M059J (cell line): ENCODE measurements at regions not wholly inside any gene's neighbourhood (a gene's known extent, or its start where the extent isn't known, plus 50 kb on each side); places are given as distances from the start of the nearest gene placed in this dataset.
"Not testable (repeated sequence)": the region's sequence is repeated elsewhere in the genome, so short reads cannot be mapped to it uniquely, and the experiment has no call there.

Experiments
- DNase-seq: peaks from one replicate; pipeline ENCODE4 v3.0.0-alpha.2; 2012; ENCODE audit warnings: low read depth

GRCh38 chr2:154507186-154507585 lies 191.3 kb upstream of the KCNJ3 start:
- no peak for DNase-seq

GRCh38 chr2:154518872-154519271 lies 179.6 kb upstream of the KCNJ3 start:
- no peak for DNase-seq

GRCh38 chr2:154520951-154521350 lies 177.5 kb upstream of the KCNJ3 start:
- DNase-seq: not testable (repeated sequence)

DNA sequence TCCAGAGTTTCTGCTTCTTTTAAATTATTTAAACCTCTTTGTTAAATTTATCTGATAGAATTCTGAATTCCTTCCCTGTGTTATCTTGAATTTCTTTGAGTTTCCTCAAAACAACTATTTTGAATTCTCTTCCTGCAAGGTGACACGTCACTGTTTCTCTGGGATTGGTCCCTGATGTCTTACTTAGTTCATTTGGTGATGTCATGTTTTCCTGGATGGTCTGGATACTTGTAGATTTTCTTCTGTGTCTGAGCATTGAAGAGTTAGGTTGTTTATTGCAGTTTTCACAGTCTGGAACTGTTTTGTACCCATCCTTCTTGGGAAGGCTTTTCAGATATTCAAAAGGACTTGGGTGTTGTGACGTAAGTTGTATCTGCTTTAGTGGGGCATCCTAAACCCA lies 172.3 kb upstream of the KCNJ3 start:
- no peak for DNase-seq

DNA sequence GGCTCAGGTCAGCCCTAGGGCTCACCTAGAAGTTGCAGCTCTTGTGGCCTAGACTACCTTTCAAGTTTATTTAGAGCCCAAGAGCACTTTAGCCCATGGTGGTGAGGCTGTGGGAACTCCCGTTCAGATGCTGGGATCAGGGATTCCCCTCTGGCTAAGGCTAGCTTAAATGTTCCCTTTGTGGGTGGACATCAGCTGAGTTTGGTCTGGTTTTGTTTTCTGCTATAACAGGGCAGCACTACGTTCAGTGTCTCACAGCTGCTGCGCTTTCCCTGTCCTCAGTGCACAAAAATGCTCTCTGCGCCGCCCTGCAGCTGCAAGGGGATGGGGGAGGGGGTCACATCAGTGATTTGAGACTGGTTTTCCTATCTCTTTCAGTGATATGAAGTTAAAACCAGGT lies 170.5 kb upstream of the KCNJ3 start:
- no peak for DNase-seq

GRCh38 chr2:154532004-154532403 lies 166.5 kb upstream of the KCNJ3 start:
- DNase-seq: no peak

GRCh38 chr2:154532763-154533162 lies 165.7 kb upstream of the KCNJ3 start:
- DNase-seq: no peak

GRCh38 chr2:154533300-154533940 lies 165.1 kb upstream of the KCNJ3 start:
- no peak for DNase-seq

- DNase-seq: no peak
Measured at GRCh38 chr2:154537024-154537423, 161.5 kb upstream of the KCNJ3 start.

DNA sequence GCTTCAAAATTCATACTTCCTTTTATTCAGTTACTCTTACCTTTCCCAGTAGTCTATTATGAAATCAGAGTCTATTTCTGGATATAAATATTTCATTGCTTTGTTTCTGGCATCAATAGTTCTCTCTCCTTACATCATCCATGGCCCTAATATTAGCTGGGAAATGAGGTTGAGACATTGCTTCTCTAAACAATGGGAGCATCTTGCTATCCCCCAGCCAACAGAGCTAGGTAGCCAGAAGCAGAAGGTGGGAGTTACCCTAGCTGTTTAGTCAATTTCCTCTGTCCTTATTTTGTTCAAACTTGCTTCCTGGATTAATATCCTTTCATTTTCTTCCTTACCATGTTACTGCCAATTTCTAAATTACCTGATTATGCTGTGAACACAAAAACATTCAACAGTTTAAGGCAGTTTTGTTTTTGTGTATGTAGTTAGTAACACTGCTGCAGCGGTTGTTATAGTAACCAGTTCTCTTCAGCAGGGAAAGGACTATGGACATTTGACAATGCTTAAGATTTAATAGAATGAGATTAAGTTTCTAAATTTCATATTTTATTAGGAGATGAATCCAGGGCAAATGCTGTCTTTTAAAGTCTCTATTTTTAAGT lies 160.5 kb upstream of the KCNJ3 start:
- no peak for DNase-seq

DNA sequence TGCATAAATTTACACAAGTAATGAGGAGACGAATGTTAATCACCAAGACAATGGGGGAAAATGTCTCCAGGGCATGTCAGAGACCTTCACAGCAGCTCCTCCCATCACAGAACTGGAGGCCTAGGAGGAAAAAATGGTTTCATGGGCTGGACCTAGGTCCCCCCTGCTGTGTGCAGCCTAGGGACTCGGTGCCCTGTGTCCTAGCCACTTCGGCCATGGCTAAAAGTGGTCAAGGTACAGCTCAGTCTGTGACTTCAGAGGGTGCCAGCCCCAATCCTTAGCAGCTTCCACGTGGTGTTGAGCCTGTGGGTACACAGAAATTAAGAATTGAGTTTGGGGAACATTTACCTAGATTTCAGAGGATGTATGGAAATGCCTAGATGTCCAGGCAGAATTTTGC lies 152.2 kb upstream of the KCNJ3 start:
- DNase-seq: no peak

- no peak for DNase-seq
Measured at GRCh38 chr2:154549869-154550268, 148.6 kb upstream of the KCNJ3 start.

GRCh38 chr2:154551649-154552048 lies 146.8 kb upstream of the KCNJ3 start:
- no peak for DNase-seq

- DNase-seq: no peak
Measured at GRCh38 chr2:154554046-154554445, 144.4 kb upstream of the KCNJ3 start.

DNA sequence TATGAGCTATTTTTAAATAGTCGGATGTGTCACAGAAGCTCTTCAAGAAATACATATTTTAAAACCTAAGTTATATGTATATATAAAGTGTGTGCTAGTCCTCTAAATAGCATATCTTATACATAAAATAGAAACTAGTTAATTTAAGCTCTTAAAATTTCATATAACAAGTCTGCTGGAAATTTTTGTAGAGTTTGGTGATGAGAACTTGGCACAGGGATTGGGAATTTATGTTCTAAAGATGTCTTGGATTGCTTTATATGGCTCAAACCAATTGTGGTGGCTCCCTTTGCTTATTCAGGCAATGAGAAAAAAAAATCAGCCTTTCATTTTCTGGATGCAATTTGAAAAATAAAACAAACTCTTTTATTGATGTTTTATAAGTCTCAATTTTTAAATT lies 142.8 kb upstream of the KCNJ3 start:
- no peak for DNase-seq

DNA sequence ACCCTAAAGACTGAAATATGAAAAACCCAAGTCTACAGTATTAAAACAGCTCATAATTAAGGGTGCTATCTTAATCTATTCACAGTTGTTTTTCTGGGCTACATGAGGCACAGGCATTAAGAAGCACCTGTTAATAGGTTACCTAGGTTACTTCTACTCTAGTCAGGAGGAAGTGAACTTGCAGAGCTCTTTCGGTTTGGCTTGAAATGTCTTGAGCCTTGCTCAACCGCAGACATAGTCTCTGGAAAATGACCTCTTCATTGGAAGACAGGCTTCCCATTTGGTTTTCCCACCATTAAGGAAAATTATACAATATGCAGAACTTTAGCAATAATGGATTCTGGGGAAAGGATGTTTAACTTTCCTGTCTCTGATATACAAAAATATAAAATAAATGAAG lies 142.3 kb upstream of the KCNJ3 start:
- no peak for DNase-seq

DNA sequence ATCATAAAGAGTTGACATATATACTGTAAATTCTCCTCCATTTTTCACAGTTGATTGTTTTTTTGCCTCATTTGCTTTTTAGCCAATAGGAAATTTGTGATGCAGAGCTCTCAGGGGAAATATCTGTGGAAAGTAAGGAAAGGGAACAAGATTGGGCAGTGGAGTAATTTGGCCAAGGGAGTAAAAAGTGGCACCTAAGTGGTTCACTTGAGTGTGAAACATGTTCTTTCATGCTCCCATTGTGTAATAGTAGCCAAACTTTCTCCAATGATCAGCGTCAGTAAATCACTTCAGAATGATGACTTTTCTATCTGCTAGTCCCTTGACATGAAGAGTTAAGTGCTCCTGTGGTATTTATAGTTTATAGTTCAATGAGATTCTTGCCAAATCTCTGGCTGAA lies 141.9 kb upstream of the KCNJ3 start:
- DNase-seq: no peak

DNA sequence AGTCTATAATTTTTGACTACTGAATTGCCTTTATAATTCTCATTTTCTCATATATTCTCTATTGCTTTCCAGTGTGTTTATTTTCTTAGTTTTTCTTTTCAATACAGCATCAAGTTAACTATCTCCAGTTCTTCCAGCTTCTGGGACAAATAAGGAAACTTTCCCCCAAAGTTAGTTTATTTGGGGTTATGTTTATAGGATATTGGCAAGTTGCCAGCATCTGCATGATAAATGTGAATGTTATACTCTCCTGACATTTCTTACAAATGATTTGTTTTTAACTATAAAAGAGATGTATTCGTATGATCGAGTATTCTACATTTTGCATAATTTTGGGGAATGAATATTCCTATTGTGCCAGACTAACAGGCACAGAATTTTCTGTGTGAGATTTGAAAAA lies 140.6 kb upstream of the KCNJ3 start:
- DNase-seq: no peak

DNA sequence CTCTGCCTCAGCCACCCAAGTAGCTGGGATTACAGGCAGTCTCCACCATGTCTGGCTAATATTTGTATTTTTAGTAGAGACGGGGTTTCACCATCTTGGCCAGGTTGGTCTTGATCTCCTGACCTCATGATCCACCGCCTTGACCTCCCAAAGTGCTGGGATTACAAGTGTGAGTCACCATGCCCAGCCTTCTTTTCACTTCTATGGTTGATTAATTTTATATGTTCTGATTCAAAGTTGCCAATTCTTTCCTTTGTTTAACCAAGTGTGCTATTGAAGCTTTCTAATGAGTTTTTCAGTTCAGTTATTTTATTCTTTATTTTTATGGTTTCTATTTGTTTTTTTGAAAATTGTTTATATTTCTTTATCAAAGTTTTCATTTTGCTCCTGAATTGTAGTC lies 133.1 kb upstream of the KCNJ3 start:
- no peak for DNase-seq

- DNase-seq: no peak
Measured at GRCh38 chr2:154568413-154568812, 130.1 kb upstream of the KCNJ3 start.

- DNase-seq: no peak
Measured at GRCh38 chr2:154570501-154570900, 128.0 kb upstream of the KCNJ3 start.

DNA sequence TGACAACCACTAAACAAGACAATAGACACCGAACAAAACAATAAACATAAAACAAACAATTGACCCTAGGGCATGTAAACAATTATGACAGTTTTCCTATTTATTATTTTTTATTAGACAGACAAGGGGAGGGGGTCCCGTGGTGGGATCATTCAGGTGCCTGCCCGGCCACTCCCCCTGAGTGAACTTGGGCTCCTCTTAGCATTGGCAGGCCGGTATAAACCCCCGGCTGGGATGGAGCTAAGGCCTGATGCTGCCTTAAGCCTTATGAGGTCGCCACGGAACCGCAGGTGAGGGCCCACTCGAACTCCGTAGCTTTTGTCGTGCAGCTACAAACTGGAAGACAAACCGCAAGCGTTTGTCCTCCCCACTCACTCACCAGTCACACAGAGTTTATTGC lies 121.8 kb upstream of the KCNJ3 start:
- DNase-seq: not testable (repeated sequence)

DNA sequence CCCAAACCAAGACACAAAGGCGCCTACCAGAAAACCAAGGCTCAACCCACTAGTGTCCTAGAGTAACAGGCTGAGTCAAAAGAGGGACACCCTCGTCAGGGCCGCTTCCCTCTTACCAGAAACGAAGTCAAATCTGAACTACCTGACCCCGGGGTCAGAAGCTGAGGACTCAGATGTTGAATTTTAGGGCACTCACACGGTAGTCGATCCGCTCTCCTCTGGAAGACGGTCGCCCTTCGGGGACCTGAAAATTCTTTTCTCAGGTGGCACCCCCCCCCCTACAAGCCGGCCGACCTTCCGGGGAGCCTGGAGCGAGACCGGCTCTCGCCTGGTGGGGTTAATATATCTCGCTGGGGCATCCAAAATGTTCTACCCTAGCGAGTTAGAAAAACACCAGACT lies 121.1 kb upstream of the KCNJ3 start:
- no peak for DNase-seq

DNA sequence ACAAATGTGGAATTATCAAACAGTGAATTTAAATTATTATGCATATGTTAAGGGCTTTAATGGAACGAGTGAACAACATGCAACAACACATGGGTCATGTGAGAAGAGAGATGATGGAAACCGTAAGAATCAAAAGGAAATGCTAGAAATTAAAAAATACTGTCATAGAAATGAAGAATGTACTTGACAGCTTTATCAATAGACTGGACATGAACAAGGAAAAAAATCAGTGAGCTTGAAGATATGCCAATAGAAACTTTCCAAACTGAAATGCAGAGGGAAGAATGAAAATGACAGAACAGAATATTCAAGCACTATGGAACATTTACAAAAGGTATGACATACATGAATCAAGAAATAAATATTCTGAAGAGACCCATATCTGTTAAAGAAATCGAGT lies 117.7 kb upstream of the KCNJ3 start:
- DNase-seq: no peak
